ENCODE measurements at regions not wholly inside any gene's neighbourhood (a gene's known extent, or its start where the extent isn't known, plus 50 kb on each side); places are given as distances from the start of the nearest gene placed in this dataset.

GRCh38 chr11:15871904-15872626, 484.3 kb downstream of the SOX6 start:
- TF ChIP-seq CTCF (IDR thresholded peaks at IDR 0.05), result no peak
- TF ChIP-seq POLR2A (IDR thresholded peaks at IDR 0.05), result no peak
